ENCODE measurements at regions not wholly inside any gene's neighbourhood (a gene's known extent, or its start where the extent isn't known, plus 50 kb on each side); places are given as distances from the start of the nearest gene placed in this dataset.

DNA sequence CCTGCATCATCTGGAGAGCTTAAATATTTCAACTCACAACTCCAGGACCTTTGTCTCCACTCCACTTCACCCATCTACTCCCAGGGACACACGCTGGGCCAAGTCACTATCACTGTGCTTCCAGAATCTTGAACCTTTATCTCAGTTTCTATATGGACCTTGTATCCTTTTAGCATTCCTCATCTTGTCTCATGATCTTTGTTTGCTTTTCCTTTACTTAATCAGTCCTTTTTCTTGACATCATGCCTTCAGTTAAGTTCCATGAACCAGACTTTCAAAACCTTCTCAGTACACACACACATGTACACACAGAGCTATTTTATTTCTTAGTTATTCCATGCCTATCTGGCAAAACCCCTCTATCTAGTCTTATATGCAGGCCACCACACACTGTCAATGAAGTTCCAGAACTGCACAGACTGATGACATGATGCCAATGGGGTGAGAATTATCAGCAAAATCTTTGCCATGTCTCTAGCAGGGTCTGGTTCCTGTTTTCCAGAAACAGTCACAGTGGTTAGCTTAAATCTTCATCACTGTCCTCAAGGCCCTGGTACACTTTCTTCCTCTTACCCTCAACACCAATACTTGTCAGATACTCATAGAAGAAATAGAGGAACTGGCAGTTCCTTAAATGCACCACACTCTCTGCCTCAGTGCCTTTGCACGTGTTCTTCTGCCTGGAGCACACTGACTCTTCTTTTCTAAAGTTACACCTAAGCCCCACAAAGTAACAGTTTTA is 77.6 kb upstream of the STARD13 start:
- Mint-ChIP-seq H3K4me1 (peaks cover 20% of the 10 kb centered on the region), H3K4me3 (no peak overlapping the region), H3K36me3 (no peaks in the 10 kb centered on the region), H3K27ac (no peak overlapping the region), H3K9me3 (peaks cover 8% of the 10 kb centered on the region), H3K27me3 (no peaks in the 10 kb centered on the region)
- ATAC-seq = peak; percentile 85

DNA sequence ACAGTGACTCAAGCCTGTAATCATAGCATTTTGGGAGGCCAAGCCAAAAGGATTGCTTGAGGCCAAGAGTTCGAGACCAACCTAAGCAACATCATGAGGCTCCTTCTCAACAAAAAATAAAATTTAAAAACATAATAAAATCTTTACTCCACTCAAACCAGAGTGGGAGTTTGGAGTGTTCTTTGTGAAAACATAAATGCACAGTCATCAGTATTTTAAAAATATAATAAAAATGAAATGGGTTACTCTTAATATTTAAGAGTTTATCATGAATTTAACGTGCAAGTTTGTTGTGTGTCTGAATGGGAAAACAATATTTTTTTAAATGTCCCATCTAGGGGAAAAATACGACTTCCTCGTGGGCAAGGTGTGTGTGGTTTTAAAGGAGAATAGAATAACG is 78.6 kb upstream of the STARD13 start:
- Mint-ChIP-seq H3K4me3 (no peak overlapping the region), H3K9me3 (peaks cover 6% of the 10 kb centered on the region), H3K36me3 (no peaks in the 10 kb centered on the region), H3K27me3 (no peaks in the 10 kb centered on the region), H3K27ac (no peak overlapping the region), H3K4me1 (peaks cover 23% of the 10 kb centered on the region)
- ATAC-seq = no peak

GRCh38 chr13:33366469-33367062 is 81.0 kb upstream of the STARD13 start:
- no peak overlapping the region for H3K4me3 Mint-ChIP-seq
- no peaks in the 10 kb centered on the region for H3K36me3 Mint-ChIP-seq
- H3K27me3 Mint-ChIP-seq = no peaks in the 10 kb centered on the region
- ATAC-seq = no peak
- no peak overlapping the region for H3K27ac Mint-ChIP-seq
- peaks cover 23% of the 10 kb centered on the region for H3K4me1 Mint-ChIP-seq
- peaks cover 2% of the 10 kb centered on the region for H3K9me3 Mint-ChIP-seq

GRCh38 chr13:33367171-33367895 is 81.8 kb upstream of the STARD13 start:
- ATAC-seq = no peak
- H3K9me3 Mint-ChIP-seq = no peaks in the 10 kb centered on the region
- H3K36me3 Mint-ChIP-seq = no peaks in the 10 kb centered on the region
- H3K4me1 Mint-ChIP-seq = peaks cover 23% of the 10 kb centered on the region
- H3K4me3 Mint-ChIP-seq = no peak overlapping the region
- H3K27ac Mint-ChIP-seq = no peak overlapping the region
- no peaks in the 10 kb centered on the region for H3K27me3 Mint-ChIP-seq

GRCh38 chr13:33367926-33368325 is 82.4 kb upstream of the STARD13 start:
- Mint-ChIP-seq H3K4me3 (no peak overlapping the region), H3K27ac (no peak overlapping the region), H3K27me3 (no peaks in the 10 kb centered on the region), H3K9me3 (no peaks in the 10 kb centered on the region), H3K4me1 (peaks cover 21% of the 10 kb centered on the region), H3K36me3 (no peaks in the 10 kb centered on the region)
- peak; percentile 61 for ATAC-seq

DNA sequence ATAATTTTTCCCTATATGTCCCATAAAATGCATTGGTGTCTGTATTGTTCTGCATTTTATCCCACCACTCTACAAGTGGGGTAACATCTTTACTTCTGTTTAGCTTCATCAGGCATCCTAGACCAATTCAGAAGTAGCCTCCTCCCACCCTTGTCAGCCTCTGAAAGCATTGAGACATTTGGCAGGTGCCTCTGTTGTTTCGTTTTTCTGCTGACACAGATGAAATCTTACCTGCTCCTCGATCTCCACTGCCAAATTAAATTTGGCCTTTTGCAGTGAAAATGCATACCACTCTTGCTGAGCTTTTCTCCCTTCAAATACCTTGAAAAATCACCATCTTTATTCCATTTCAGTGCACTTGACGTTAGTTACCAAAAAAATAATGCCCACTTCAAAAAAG is 83.5 kb upstream of the STARD13 start:
- H3K9me3 Mint-ChIP-seq = no peaks in the 10 kb centered on the region
- no peaks in the 10 kb centered on the region for H3K27me3 Mint-ChIP-seq
- H3K4me1 Mint-ChIP-seq = peaks cover 13% of the 10 kb centered on the region
- no peaks in the 10 kb centered on the region for H3K36me3 Mint-ChIP-seq
- no peak overlapping the region for H3K4me3 Mint-ChIP-seq
- no peak overlapping the region for H3K27ac Mint-ChIP-seq
- no peak for ATAC-seq

DNA sequence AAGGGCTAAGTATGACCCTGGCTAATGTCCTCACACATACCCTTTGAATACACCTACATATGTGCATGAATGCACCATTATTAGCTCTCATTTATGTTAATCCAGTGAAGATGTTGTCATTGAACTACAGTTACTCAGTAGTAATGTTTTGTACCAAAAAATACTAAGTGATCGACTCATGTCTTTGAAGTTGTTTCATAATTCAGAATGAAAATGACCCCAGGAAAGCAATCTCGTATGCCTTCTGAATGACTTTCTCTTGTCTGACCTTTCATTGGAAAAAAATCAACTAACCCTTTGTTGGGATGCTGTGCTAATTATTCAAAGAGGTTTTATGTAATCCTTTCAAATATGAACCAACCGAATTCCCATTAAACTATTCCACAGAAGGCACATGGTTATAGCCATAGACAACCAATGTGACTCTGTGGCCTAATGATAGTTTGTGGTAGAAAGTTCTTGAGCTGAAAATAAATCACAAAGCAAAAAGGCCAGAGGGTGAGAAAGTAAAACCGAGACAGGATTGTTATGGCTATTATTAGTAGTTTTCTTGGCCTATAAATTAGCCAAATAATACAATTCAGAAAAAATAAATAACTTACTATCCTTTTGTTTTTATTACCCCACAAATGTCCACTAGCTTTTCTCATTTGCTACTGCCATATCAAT is 86.8 kb upstream of the STARD13 start:
- no peak overlapping the region for H3K4me3 Mint-ChIP-seq
- H3K4me1 Mint-ChIP-seq = peaks cover 10% of the 10 kb centered on the region
- peaks cover 3% of the 10 kb centered on the region for H3K9me3 Mint-ChIP-seq
- H3K36me3 Mint-ChIP-seq = no peaks in the 10 kb centered on the region
- ATAC-seq = no peak
- H3K27me3 Mint-ChIP-seq = no peaks in the 10 kb centered on the region
- H3K27ac Mint-ChIP-seq = no peak overlapping the region

- Mint-ChIP-seq H3K9me3 (peaks cover 3% of the 10 kb centered on the region), H3K27ac (no peak overlapping the region), H3K36me3 (no peaks in the 10 kb centered on the region), H3K4me3 (no peak overlapping the region), H3K27me3 (no peaks in the 10 kb centered on the region), H3K4me1 (no peaks in the 10 kb centered on the region)
- no peak for ATAC-seq
Measured at GRCh38 chr13:33373624-33374023, 88.1 kb upstream of the STARD13 start.

GRCh38 chr13:33375421-33375820 is 89.9 kb upstream of the STARD13 start:
- H3K27ac Mint-ChIP-seq = no peak overlapping the region
- no peak for ATAC-seq
- H3K4me3 Mint-ChIP-seq = no peak overlapping the region
- H3K4me1 Mint-ChIP-seq = no peaks in the 10 kb centered on the region
- no peaks in the 10 kb centered on the region for H3K36me3 Mint-ChIP-seq
- peaks cover 3% of the 10 kb centered on the region for H3K9me3 Mint-ChIP-seq
- H3K27me3 Mint-ChIP-seq = no peaks in the 10 kb centered on the region

- Mint-ChIP-seq H3K27me3 (no peaks in the 10 kb centered on the region), H3K9me3 (peaks cover 3% of the 10 kb centered on the region), H3K4me1 (no peaks in the 10 kb centered on the region), H3K4me3 (no peak overlapping the region), H3K36me3 (no peaks in the 10 kb centered on the region), H3K27ac (no peak overlapping the region)
- ATAC-seq = no peak
Measured at GRCh38 chr13:33376212-33376611, 90.7 kb upstream of the STARD13 start.

GRCh38 chr13:33377411-33377810 is 91.9 kb upstream of the STARD13 start:
- H3K4me3 Mint-ChIP-seq = no peak overlapping the region
- H3K27me3 Mint-ChIP-seq = no peaks in the 10 kb centered on the region
- H3K4me1 Mint-ChIP-seq = no peaks in the 10 kb centered on the region

GRCh38 chr13:33377825-33378224 is 92.3 kb upstream of the STARD13 start:
- H3K27me3 Mint-ChIP-seq = no peaks in the 10 kb centered on the region
- no peak overlapping the region for H3K27ac Mint-ChIP-seq

More at GRCh38 chr13:33377411-33377810, 91.9 kb upstream of the STARD13 start:
- ATAC-seq = no peak
- no peaks in the 10 kb centered on the region for H3K36me3 Mint-ChIP-seq
- peaks cover 3% of the 10 kb centered on the region for H3K9me3 Mint-ChIP-seq
- H3K27ac Mint-ChIP-seq = no peak overlapping the region

GRCh38 chr13:33379608-33380007 is 94.1 kb upstream of the STARD13 start:
- no peak for ATAC-seq
- no peaks in the 10 kb centered on the region for H3K36me3 Mint-ChIP-seq
- H3K27ac Mint-ChIP-seq = no peak overlapping the region
- no peaks in the 10 kb centered on the region for H3K27me3 Mint-ChIP-seq
- H3K4me3 Mint-ChIP-seq = no peak overlapping the region
- no peaks in the 10 kb centered on the region for H3K4me1 Mint-ChIP-seq
- H3K9me3 Mint-ChIP-seq = peaks cover 3% of the 10 kb centered on the region

More at GRCh38 chr13:33377825-33378224, 92.3 kb upstream of the STARD13 start:
- H3K4me1 Mint-ChIP-seq = no peaks in the 10 kb centered on the region
- H3K9me3 Mint-ChIP-seq = peaks cover 3% of the 10 kb centered on the region
- no peak overlapping the region for H3K4me3 Mint-ChIP-seq
- no peak for ATAC-seq
- no peaks in the 10 kb centered on the region for H3K36me3 Mint-ChIP-seq

GRCh38 chr13:33380487-33381079 is 95.0 kb upstream of the STARD13 start:
- H3K27me3 Mint-ChIP-seq = peaks cover 6% of the 10 kb centered on the region
- no peak overlapping the region for H3K27ac Mint-ChIP-seq
- no peak for ATAC-seq
- H3K4me1 Mint-ChIP-seq = no peaks in the 10 kb centered on the region
- H3K36me3 Mint-ChIP-seq = no peaks in the 10 kb centered on the region
- H3K4me3 Mint-ChIP-seq = no peak overlapping the region
- no peaks in the 10 kb centered on the region for H3K9me3 Mint-ChIP-seq

- no peak for ATAC-seq
- Mint-ChIP-seq H3K27me3 (peaks cover 6% of the 10 kb centered on the region), H3K4me1 (no peaks in the 10 kb centered on the region), H3K36me3 (no peaks in the 10 kb centered on the region), H3K9me3 (no peaks in the 10 kb centered on the region), H3K27ac (no peak overlapping the region), H3K4me3 (no peak overlapping the region)
Measured at GRCh38 chr13:33381180-33381579, 95.6 kb upstream of the STARD13 start.

Data from stimulated activated memory B cell treated with anti-CD40 and anti-IgM and Interleukin-4, amounts not matched to agents 10 μg/mL and 1 μg/mL and 100 μg/mL, for 72 hours (primary cell).